Skeletal muscle tissue (tissue), 3 donors: ENCODE measurements at regions not wholly inside any gene's neighbourhood (a gene's known extent, or its start where the extent isn't known, plus 50 kb on each side); places are given as distances from the start of the nearest gene placed in this dataset.
"Not testable (repeated sequence)": the region's sequence is repeated elsewhere in the genome, so short reads cannot be mapped to it uniquely, and the experiment has no call there.

Source experiments
- H3K27ac ChIP-seq: one replicate; pipeline ENCODE4 v1.7.0; 2013; ENCODE audit warnings: mild to moderate bottlenecking, low read depth, low read length, inconsistent platforms
- H3K27me3 ChIP-seq, 3 donors: one replicate each; pipeline ENCODE4 v1.7.0; 2013; ENCODE audit warnings: low read length in 3 of 3; ENCODE audit not compliant: control insufficient read depth in 3 of 3, insufficient read depth in 3 of 3
- H3K36me3 ChIP-seq, 3 donors: one replicate each; pipeline ENCODE4 v1.7.0; 2013; ENCODE audit warnings: low read length in 3 of 3; ENCODE audit not compliant: control insufficient read depth in 3 of 3, insufficient read depth in 3 of 3
- H3K4me1 ChIP-seq, 3 donors: one replicate each; pipeline ENCODE4 v1.7.0; 2013; ENCODE audit warnings: low read length in 3 of 3, mild to moderate bottlenecking in 3 of 3; ENCODE audit not compliant: control insufficient read depth in 3 of 3, insufficient read depth in 3 of 3
- H3K4me3 ChIP-seq, 3 donors: one replicate each; pipeline ENCODE4 v1.7.0; 2013; ENCODE audit warnings: low read length in 3 of 3
- H3K9ac ChIP-seq, 3 donors: one replicate each; pipeline ENCODE4 v1.7.0; 2013; ENCODE audit warnings: low read length in 3 of 3, mild to moderate bottlenecking in 3 of 3, moderate library complexity in 2 of 3, low read depth in 1 of 3
- H3K9me3 ChIP-seq, 3 donors: one replicate each; pipeline ENCODE4 v1.7.0; 2013; ENCODE audit warnings: low read length in 3 of 3; ENCODE audit not compliant: control insufficient read depth in 3 of 3
- donor health status: Osteomylitis.

- Histone ChIP-seq H3K9me3 (no peaks in the 10 kb centered on the region), H3K9ac (no peak overlapping the region), H3K4me1 (no peaks in the 10 kb centered on the region), H3K36me3 (no peaks in the 10 kb centered on the region), H3K27ac (no peak overlapping the region), H3K4me3 (no peak overlapping the region), H3K27me3 (peaks cover 0 to 2% (median 0%) of the 10 kb centered on the region in 3 donors)
Observed at GRCh38 chr1:58197811-58198210, 348.7 kb downstream of the OMA1 start.

GRCh38 chr1:58190267-58190988 lies 356.1 kb downstream of the OMA1 start:
- no peak overlapping the region for H3K27ac ChIP-seq

GRCh38 chr1:58189453-58189852 lies 357.1 kb downstream of the OMA1 start:
- Histone ChIP-seq H3K27me3 (no peaks in the 10 kb centered on the region), H3K9me3 (no peaks in the 10 kb centered on the region), H3K4me1 (peaks cover 0 to 5% (median 0%) of the 10 kb centered on the region in 3 donors), H3K27ac (no peak overlapping the region), H3K4me3 (no peak overlapping the region), H3K9ac (no peak overlapping the region), H3K36me3 (no peaks in the 10 kb centered on the region)

More at GRCh38 chr1:58190267-58190988, 356.1 kb downstream of the OMA1 start:
- H3K4me1 ChIP-seq, result peaks cover 0 to 5% (median 0%) of the 10 kb centered on the region in 3 donors
- H3K9ac ChIP-seq, result no peak overlapping the region
- peaks cover 0 to 2% (median 0%) of the 10 kb centered on the region in 3 donors for H3K27me3 ChIP-seq
- no peaks in the 10 kb centered on the region for H3K36me3 ChIP-seq
- H3K4me3 ChIP-seq, result peak overlapping the region in 1 of 3 donors; percentile 37
- H3K9me3 ChIP-seq, result no peaks in the 10 kb centered on the region

GRCh38 chr1:58183286-58183685 lies 363.2 kb downstream of the OMA1 start:
- no peak overlapping the region for H3K27ac ChIP-seq
- no peak overlapping the region for H3K4me3 ChIP-seq
- no peaks in the 10 kb centered on the region for H3K9me3 ChIP-seq
- no peaks in the 10 kb centered on the region for H3K36me3 ChIP-seq
- H3K27me3 ChIP-seq, result no peaks in the 10 kb centered on the region
- no peak overlapping the region for H3K9ac ChIP-seq
- H3K4me1 ChIP-seq, result no peaks in the 10 kb centered on the region

- no peaks in the 10 kb centered on the region for H3K36me3 ChIP-seq
- no peaks in the 10 kb centered on the region for H3K27me3 ChIP-seq
- no peaks in the 10 kb centered on the region for H3K4me1 ChIP-seq
- H3K9ac ChIP-seq, result no peak overlapping the region
- H3K4me3 ChIP-seq, result no peak overlapping the region
- no peak overlapping the region for H3K27ac ChIP-seq
- H3K9me3 ChIP-seq, result no peaks in the 10 kb centered on the region
Observed at GRCh38 chr1:58180537-58180936, 366.0 kb downstream of the OMA1 start.

GRCh38 chr1:58169160-58169559 lies 377.4 kb downstream of the OMA1 start:
- H3K9ac ChIP-seq, result not testable (repeated sequence)

GRCh38 chr1:58167131-58167530 lies 379.4 kb downstream of the OMA1 start:
- H3K27ac ChIP-seq, H3K27me3 ChIP-seq, H3K9ac ChIP-seq, H3K4me3 ChIP-seq, H3K9me3 ChIP-seq, H3K4me1 ChIP-seq, H3K36me3 ChIP-seq: not testable (repeated sequence)

More at GRCh38 chr1:58169160-58169559, 377.4 kb downstream of the OMA1 start:
- H3K9me3 ChIP-seq, H3K36me3 ChIP-seq, H3K4me1 ChIP-seq, H3K4me3 ChIP-seq, H3K27me3 ChIP-seq, H3K27ac ChIP-seq: not testable (repeated sequence)

GRCh38 chr1:58166417-58166816 lies 380.1 kb downstream of the OMA1 start:
- H3K27ac ChIP-seq, result no peak overlapping the region
- H3K4me1 ChIP-seq, result no peaks in the 10 kb centered on the region
- H3K9ac ChIP-seq, result no peak overlapping the region
- H3K9me3 ChIP-seq, result no peaks in the 10 kb centered on the region
- H3K4me3 ChIP-seq, result no peak overlapping the region
- no peaks in the 10 kb centered on the region for H3K36me3 ChIP-seq
- H3K27me3 ChIP-seq, result no peaks in the 10 kb centered on the region

GRCh38 chr1:58165073-58165472 lies 381.5 kb downstream of the OMA1 start:
- H3K9ac ChIP-seq, result no peak overlapping the region
- H3K27ac ChIP-seq, result no peak overlapping the region
- no peak overlapping the region for H3K4me3 ChIP-seq
- no peaks in the 10 kb centered on the region for H3K9me3 ChIP-seq
- no peaks in the 10 kb centered on the region for H3K36me3 ChIP-seq
- H3K4me1 ChIP-seq, result no peaks in the 10 kb centered on the region
- no peaks in the 10 kb centered on the region for H3K27me3 ChIP-seq

- Histone ChIP-seq H3K9ac (no peak overlapping the region), H3K4me3 (no peak overlapping the region), H3K9me3 (no peaks in the 10 kb centered on the region), H3K36me3 (no peaks in the 10 kb centered on the region), H3K27me3 (no peaks in the 10 kb centered on the region), H3K27ac (no peak overlapping the region), H3K4me1 (no peaks in the 10 kb centered on the region)
Observed at GRCh38 chr1:58162952-58163550, 383.5 kb downstream of the OMA1 start.
